Naive thymus-derived CD4-positive, alpha-beta T cell (primary cell): ENCODE measurements at regions not wholly inside any gene's neighbourhood (a gene's known extent, or its start where the extent isn't known, plus 50 kb on each side); places are given as distances from the start of the nearest gene placed in this dataset.
A peak's percentile ranks its signal among the peaks of the same experiment; 100 is the strongest.
"Not testable (repeated sequence)": the region's sequence is repeated elsewhere in the genome, so short reads cannot be mapped to it uniquely, and the experiment has no call there.

Experiments used
- ATAC-seq: fragments of 150-1000 bp; cut with Tn5 transposase; 2 replicates; pipeline ENCODE4 v1.10.0; 2021; ENCODE audit warnings: mild to moderate bottlenecking, moderate library complexity
- CTCF ChIA-PET: fragments of 350-600 bp; sonication (Branson Sonifier 250); formaldehyde crosslinking; loops from one replicate; lab custom pipeline; 2021; ENCODE audit warnings: antibody characterized with exemption; lab: Charles Lee
- POLR2A ChIA-PET: fragments of 350-600 bp; sonication (Branson Sonifier 250); formaldehyde crosslinking; loops from one replicate; lab custom pipeline; 2021; ENCODE audit warnings: antibody characterized with exemption, inconsistent platforms; lab: Charles Lee
- DNase-seq, 9 donors: peaks; one replicate each; pipeline versions ENCODE4 v3.0.0 to v3.0.0-alpha.2; 2020 to 2022; ENCODE audit warnings: mixed read lengths in 1 of 9
- H3K27ac ChIP-seq: one replicate; pipeline ENCODE4 v1.7.0; 2013; ENCODE audit warnings: mild to moderate bottlenecking, low read depth, low read length, moderate library complexity
- H3K27me3 ChIP-seq, 2 donors: one replicate each; pipeline ENCODE4 v1.7.0; 2013; ENCODE audit warnings: low read length in 2 of 2, mild to moderate bottlenecking in 2 of 2, moderate library complexity in 2 of 2; ENCODE audit not compliant: control insufficient read depth in 2 of 2, insufficient read depth in 2 of 2
- H3K36me3 ChIP-seq, 3 experiments: 1 replicate in 2 of 3; 2 replicates in 1 of 3; pipeline ENCODE4 v1.7.0; 2013; ENCODE audit warnings: low read length in 3 of 3, mild to moderate bottlenecking in 3 of 3, moderate library complexity in 1 of 3; ENCODE audit not compliant: insufficient read depth in 3 of 3, control insufficient read depth in 2 of 3
- H3K4me1 ChIP-seq, 2 donors: one replicate each; pipeline ENCODE4 v1.7.0; 2013; ENCODE audit warnings: low read length in 2 of 2, mild to moderate bottlenecking in 2 of 2, moderate library complexity in 1 of 2; ENCODE audit not compliant: control insufficient read depth in 2 of 2, insufficient read depth in 2 of 2
- H3K4me3 ChIP-seq: 2 replicates; pipeline ENCODE4 v1.7.0; 2013; ENCODE audit warnings: mild to moderate bottlenecking, low read length
- H3K9me3 ChIP-seq, 3 experiments: 1 replicate in 2 of 3; 2 replicates in 1 of 3; pipeline ENCODE4 v1.7.0; 2013; ENCODE audit warnings: low read length in 3 of 3; ENCODE audit not compliant: control insufficient read depth in 2 of 3
- H3K27ac Mint-ChIP-seq, 9 donors: one replicate each; pipeline ENCODE4 v1.8.0; 2020 to 2022; ENCODE audit warnings: mixed read lengths in 9 of 9, mild to moderate bottlenecking in 8 of 9, moderate library complexity in 5 of 9, inconsistent platforms in 2 of 9
- H3K27me3 Mint-ChIP-seq, 5 donors: one replicate each; pipeline ENCODE4 v1.8.0; 2021 to 2022; ENCODE audit warnings: mixed read lengths in 5 of 5, mild to moderate bottlenecking in 1 of 5
- H3K36me3 Mint-ChIP-seq, 5 donors: one replicate each; pipeline ENCODE4 v1.8.0; 2020 to 2022; ENCODE audit warnings: mixed read lengths in 5 of 5, mild to moderate bottlenecking in 3 of 5, inconsistent platforms in 1 of 5
- H3K4me1 Mint-ChIP-seq, 7 donors: one replicate each; pipeline ENCODE4 v1.8.0; 2020 to 2022; ENCODE audit warnings: mixed read lengths in 7 of 7, mild to moderate bottlenecking in 3 of 7, inconsistent platforms in 1 of 7
- H3K4me3 Mint-ChIP-seq, 10 donors: one replicate each; pipeline ENCODE4 v1.8.0; 2020 to 2022; ENCODE audit warnings: mild to moderate bottlenecking in 10 of 10, mixed read lengths in 10 of 10, moderate library complexity in 6 of 10, inconsistent platforms in 2 of 10
- H3K9me3 Mint-ChIP-seq, 11 donors: one replicate each; pipeline ENCODE4 v1.8.0; 2020 to 2022; ENCODE audit warnings: mixed read lengths in 11 of 11, mild to moderate bottlenecking in 4 of 11, inconsistent platforms in 1 of 11, moderate library complexity in 1 of 11
- intact Hi-C, 2 donors: fragments of 100-400 bp; cut with micrococcal nuclease; formaldehyde crosslinking; loops; one replicate each; pipeline ENCODE4 v1.15.1; 2023

DNA sequence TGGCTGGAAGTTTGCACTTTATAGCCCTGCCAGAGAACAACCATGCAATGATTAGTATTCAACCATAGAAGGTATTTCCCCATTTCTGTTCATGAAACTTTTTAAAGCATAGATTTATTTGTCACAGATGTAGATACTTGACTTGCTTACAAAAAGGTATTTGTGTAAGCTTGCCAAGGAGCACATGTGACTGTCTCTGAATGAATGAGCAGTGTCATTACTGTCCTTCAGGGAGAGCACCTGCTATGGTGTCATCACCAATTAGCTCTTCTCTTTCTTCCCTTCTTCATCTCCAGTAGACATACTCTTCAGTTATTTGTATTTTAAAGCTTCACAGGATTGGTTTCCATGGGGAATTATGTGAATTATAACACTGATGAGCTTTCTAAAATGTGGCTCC is 1064.7 kb upstream of the GRIA3 start:
- Mint-ChIP-seq H3K9me3 (peaks cover 0 to 4% (median 0%) of the 10 kb centered on the region in 11 donors), H3K4me3 (no peak overlapping the region), H3K4me1 (no peaks in the 10 kb centered on the region), H3K36me3 (no peaks in the 10 kb centered on the region), H3K27ac (no peak overlapping the region), H3K27me3 (no peaks in the 10 kb centered on the region)
- H3K4me1 ChIP-seq: no peaks in the 10 kb centered on the region
- ATAC-seq (no peak), DNase-seq (no peak)
- no peaks in the 10 kb centered on the region for H3K36me3 ChIP-seq
- ChIA-PET CTCF (no interaction called here), POLR2A (no interaction called here)
- no peaks in the 10 kb centered on the region for H3K27me3 ChIP-seq
- H3K9me3 ChIP-seq: no peaks in the 10 kb centered on the region
- no peak overlapping the region for H3K27ac ChIP-seq
- H3K4me3 ChIP-seq: no peak overlapping the region
- intact Hi-C loops: no loop called here

GRCh38 chrX:122122274-122122673 is 1061.8 kb upstream of the GRIA3 start:
- Mint-ChIP-seq H3K9me3 (peaks cover 0 to 6% (median 0%) of the 10 kb centered on the region in 11 donors), H3K36me3 (no peaks in the 10 kb centered on the region), H3K27me3 (no peaks in the 10 kb centered on the region), H3K4me3 (no peak overlapping the region), H3K4me1 (no peaks in the 10 kb centered on the region), H3K27ac (no peak overlapping the region)
- Histone ChIP-seq H3K27ac (no peak overlapping the region), H3K9me3 (no peaks in the 10 kb centered on the region), H3K36me3 (no peaks in the 10 kb centered on the region), H3K4me3 (no peak overlapping the region), H3K27me3 (no peaks in the 10 kb centered on the region), H3K4me1 (no peaks in the 10 kb centered on the region)
- ChIA-PET POLR2A (no interaction called here), CTCF (no interaction called here)
- intact Hi-C loops: no loop called here
- ATAC-seq (no peak), DNase-seq (no peak)

DNA sequence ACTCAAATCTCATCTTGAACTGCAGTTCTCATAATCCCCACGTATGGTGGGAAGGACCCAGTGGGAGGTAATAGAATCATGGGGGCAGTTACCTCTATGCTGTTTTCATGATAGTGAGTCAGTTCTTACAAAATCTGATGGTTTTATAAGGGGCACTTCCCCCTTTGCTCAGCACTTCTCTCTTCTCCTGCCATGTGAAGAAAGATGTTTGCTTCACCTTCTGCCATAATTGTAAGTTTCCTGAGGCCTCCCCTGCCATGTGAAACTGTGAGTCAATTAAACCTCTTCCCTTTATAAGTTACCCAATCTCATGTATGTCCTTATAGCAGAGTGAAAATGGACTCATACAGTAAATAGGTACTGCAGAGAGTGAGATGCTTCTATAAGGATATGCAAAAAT is 1050.6 kb upstream of the GRIA3 start:
- Histone ChIP-seq H3K9me3 (no peaks in the 10 kb centered on the region), H3K4me3 (no peak overlapping the region), H3K4me1 (no peaks in the 10 kb centered on the region), H3K36me3 (no peaks in the 10 kb centered on the region), H3K27me3 (no peaks in the 10 kb centered on the region), H3K27ac (no peak overlapping the region)
- Mint-ChIP-seq H3K4me3 (no peak overlapping the region), H3K36me3 (no peaks in the 10 kb centered on the region), H3K9me3 (peaks cover 0 to 10% (median 0%) of the 10 kb centered on the region in 11 donors), H3K27me3 (no peaks in the 10 kb centered on the region), H3K27ac (peak overlapping the region in 1 of 9 donors; percentile 28), H3K4me1 (no peaks in the 10 kb centered on the region)
- DNase-seq (no peak), ATAC-seq (no peak)
- intact Hi-C loops: no loop called here
- ChIA-PET POLR2A (no interaction called here), CTCF (no interaction called here)

DNA sequence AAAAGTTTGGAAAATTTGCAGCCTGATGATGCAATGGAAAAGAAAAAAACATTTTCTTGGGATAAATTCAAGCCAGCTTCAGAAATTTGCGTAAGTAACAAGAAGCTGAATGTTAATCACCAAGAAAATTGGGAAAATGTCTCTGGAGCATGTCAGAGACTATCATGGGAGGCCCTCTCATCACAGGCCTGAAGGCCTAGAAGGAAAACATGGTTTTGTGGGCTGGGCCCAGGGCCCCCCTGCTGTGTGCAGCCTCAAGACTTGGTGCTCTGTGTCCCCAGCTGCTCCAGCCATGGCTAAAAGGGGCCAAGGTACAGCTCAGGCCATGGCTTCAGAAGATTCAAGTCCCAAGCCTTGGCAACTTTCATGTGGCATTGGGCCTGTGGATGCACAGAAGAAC is 1049.8 kb upstream of the GRIA3 start:
- H3K27me3 ChIP-seq: no peaks in the 10 kb centered on the region
- ChIA-PET CTCF (no interaction called here), POLR2A (no interaction called here)
- no peak overlapping the region for H3K27ac ChIP-seq
- intact Hi-C loops: no loop called here
- H3K4me1 Mint-ChIP-seq: no peaks in the 10 kb centered on the region
- H3K4me3 ChIP-seq: no peak overlapping the region
- no peaks in the 10 kb centered on the region for H3K9me3 ChIP-seq
- DNase-seq (no peak), ATAC-seq (no peak)
- no peaks in the 10 kb centered on the region for H3K27me3 Mint-ChIP-seq
- H3K4me3 Mint-ChIP-seq: no peak overlapping the region
- no peak overlapping the region for H3K27ac Mint-ChIP-seq
- H3K9me3 Mint-ChIP-seq: peaks cover 0 to 4% (median 0%) of the 10 kb centered on the region in 11 donors
- no peaks in the 10 kb centered on the region for H3K4me1 ChIP-seq
- no peaks in the 10 kb centered on the region for H3K36me3 ChIP-seq
- no peaks in the 10 kb centered on the region for H3K36me3 Mint-ChIP-seq

DNA sequence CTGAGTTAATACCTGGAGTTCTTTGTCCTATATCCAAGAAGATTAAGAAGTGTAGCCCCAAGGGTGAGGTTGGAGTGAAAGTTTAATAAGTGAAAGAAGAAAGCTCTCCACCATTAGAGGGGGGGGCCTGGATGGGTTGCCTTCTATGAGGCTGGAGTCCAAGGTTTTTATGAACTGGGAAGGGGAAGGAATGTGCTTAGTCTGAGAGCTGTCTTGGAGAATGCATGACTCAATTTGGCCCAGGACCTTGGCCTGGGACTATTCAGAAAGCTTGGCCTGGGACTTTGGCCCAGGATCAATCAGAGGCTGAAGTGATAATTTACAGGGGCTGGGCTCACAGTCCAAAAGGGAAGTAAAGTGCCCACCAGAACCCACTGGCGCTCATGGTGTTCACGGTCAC is 1049.0 kb upstream of the GRIA3 start:
- CTCF ChIA-PET: no interaction called here
- POLR2A ChIA-PET: no interaction called here
- Histone ChIP-seq H3K9me3 (no peaks in the 10 kb centered on the region), H3K4me1 (no peaks in the 10 kb centered on the region), H3K27ac (no peak overlapping the region), H3K27me3 (no peaks in the 10 kb centered on the region), H3K4me3 (no peak overlapping the region), H3K36me3 (no peaks in the 10 kb centered on the region)
- H3K4me3 Mint-ChIP-seq: no peak overlapping the region
- H3K4me1 Mint-ChIP-seq: no peaks in the 10 kb centered on the region
- DNase-seq: no peak
- no peak for ATAC-seq
- H3K27me3 Mint-ChIP-seq: no peaks in the 10 kb centered on the region
- intact Hi-C loops: no loop called here
- peaks cover 0 to 3% (median 0%) of the 10 kb centered on the region in 11 donors for H3K9me3 Mint-ChIP-seq
- no peaks in the 10 kb centered on the region for H3K36me3 Mint-ChIP-seq
- H3K27ac Mint-ChIP-seq: no peak overlapping the region

GRCh38 chrX:122140219-122140618 is 1043.9 kb upstream of the GRIA3 start:
- H3K4me1 Mint-ChIP-seq, intact Hi-C loops, DNase-seq, H3K36me3 ChIP-seq, H3K4me1 ChIP-seq, ATAC-seq, H3K36me3 Mint-ChIP-seq, CTCF ChIA-PET, H3K27ac Mint-ChIP-seq, H3K27ac ChIP-seq, POLR2A ChIA-PET, H3K27me3 Mint-ChIP-seq, H3K4me3 ChIP-seq, H3K4me3 Mint-ChIP-seq, H3K27me3 ChIP-seq, H3K9me3 ChIP-seq: not testable (repeated sequence)
- H3K9me3 Mint-ChIP-seq: peaks cover 0 to 11% (median 3%) of the 10 kb centered on the region in 11 donors

DNA sequence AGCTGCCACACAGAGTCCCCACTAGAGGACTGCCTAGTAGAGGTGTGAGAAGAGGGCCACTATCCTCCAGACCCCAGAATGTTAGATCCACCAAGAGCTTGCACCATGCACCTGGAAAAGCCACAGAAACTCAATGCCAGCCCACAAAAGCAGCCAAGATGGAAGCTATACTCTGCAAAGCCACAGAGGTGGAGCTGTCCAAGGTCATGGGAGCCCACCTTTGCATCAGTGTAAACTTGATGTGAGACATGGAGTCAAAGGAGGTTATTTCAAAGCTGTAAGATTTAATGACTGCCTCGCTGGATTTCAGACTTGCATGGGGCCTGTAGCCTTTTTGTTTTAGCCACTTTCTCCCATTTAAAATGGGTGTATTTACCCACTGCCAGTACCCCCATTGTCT is 1030.1 kb upstream of the GRIA3 start:
- ATAC-seq (no peak), DNase-seq (no peak)
- H3K27ac Mint-ChIP-seq: no peak overlapping the region
- CTCF ChIA-PET: no interaction called here
- H3K9me3 ChIP-seq: no peaks in the 10 kb centered on the region
- H3K36me3 Mint-ChIP-seq: no peaks in the 10 kb centered on the region
- H3K36me3 ChIP-seq: no peaks in the 10 kb centered on the region
- no peaks in the 10 kb centered on the region for H3K4me1 ChIP-seq
- no peak overlapping the region for H3K27ac ChIP-seq
- no peak overlapping the region for H3K4me3 Mint-ChIP-seq
- intact Hi-C loops: no loop called here
- H3K27me3 ChIP-seq: no peaks in the 10 kb centered on the region
- no peak overlapping the region for H3K4me3 ChIP-seq
- POLR2A ChIA-PET: no interaction called here
- no peaks in the 10 kb centered on the region for H3K27me3 Mint-ChIP-seq
- H3K4me1 Mint-ChIP-seq: no peaks in the 10 kb centered on the region
- H3K9me3 Mint-ChIP-seq: peaks cover 0 to 4% (median 0%) of the 10 kb centered on the region in 11 donors
